ENCODE measurements at regions not wholly inside any gene's neighbourhood (a gene's known extent, or its start where the extent isn't known, plus 50 kb on each side); places are given as distances from the start of the nearest gene placed in this dataset.

- no peak for TF ChIP-seq YY1 (IDR thresholded peaks at IDR 0.05; ENCODE audit: low read depth)
- no peak for TF ChIP-seq ZBTB7A (IDR thresholded peaks at IDR 0.05; ENCODE audit: low read depth)
- no peak for TF ChIP-seq CEBPB (IDR thresholded peaks at IDR 0.05)
- TF ChIP-seq TCF12 (IDR thresholded peaks at IDR 0.05; ENCODE audit: low read depth), result no peak
Observed at GRCh38 chr3:48069339-48069738, 53.1 kb upstream of the MAP4 start.

GRCh38 chr3:48068886-48069285 is 52.7 kb upstream of the MAP4 start:
- TF ChIP-seq FOXM1 (IDR thresholded peaks at IDR 0.05; ENCODE audit: borderline replicate concordance, low read depth), result no peak
- TF ChIP-seq CREB1 (IDR thresholded peaks at IDR 0.05; ENCODE audit: low read depth), result no peak
- no peak for TF ChIP-seq EP300 (IDR thresholded peaks at IDR 0.05; ENCODE audit: borderline replicate concordance)
- no peak for TF ChIP-seq ZBTB7A (IDR thresholded peaks at IDR 0.05; ENCODE audit: low read depth)
- no peak for TF ChIP-seq NFIC (IDR thresholded peaks at IDR 0.05)

DNA sequence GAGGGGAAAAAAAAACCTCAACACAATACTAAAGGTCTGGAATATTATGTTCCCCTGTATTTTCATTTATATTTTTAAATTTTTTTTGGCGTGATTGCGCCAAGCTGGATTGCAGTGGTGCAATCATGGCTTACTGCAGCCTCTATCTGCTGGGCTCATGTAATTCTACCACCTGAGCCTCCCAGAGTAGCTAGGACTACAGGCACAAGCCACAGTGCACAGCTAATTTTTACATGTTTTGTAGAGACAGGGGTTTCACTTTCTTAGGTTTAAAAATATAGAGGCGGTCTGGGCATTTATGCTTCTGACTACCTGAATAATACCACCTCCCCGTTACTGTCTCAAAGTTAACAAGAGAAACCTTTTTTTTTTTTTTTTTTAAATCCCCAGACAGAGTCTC is 51.1 kb upstream of the MAP4 start:
- TF ChIP-seq CREB1 (IDR thresholded peaks at IDR 0.05; ENCODE audit: low read depth), result no peak
- TF ChIP-seq FOXM1 (IDR thresholded peaks at IDR 0.05; ENCODE audit: borderline replicate concordance, low read depth), result no peak
- no peak for TF ChIP-seq EP300 (IDR thresholded peaks at IDR 0.05; ENCODE audit: borderline replicate concordance)
- TF ChIP-seq CEBPB (IDR thresholded peaks at IDR 0.05), result no peak
- no peak for TF ChIP-seq TAF1 (IDR thresholded peaks at IDR 0.05; ENCODE audit: low read depth)
- TF ChIP-seq, protein P1, sequence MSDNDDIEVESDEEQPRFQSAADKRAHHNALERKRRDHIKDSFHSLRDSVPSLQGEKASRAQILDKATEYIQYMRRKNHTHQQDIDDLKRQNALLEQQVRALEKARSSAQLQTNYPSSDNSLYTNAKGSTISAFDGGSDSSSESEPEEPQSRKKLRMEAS (IDR thresholded peaks at IDR 0.05), result no peak
- no peak for TF ChIP-seq TEAD4 (IDR thresholded peaks at IDR 0.05)
- TF ChIP-seq EGR1 (IDR thresholded peaks at IDR 0.05), result no peak
- TF ChIP-seq ZBTB7A (IDR thresholded peaks at IDR 0.05; ENCODE audit: low read depth), result no peak
- TF ChIP-seq, protein P2, sequence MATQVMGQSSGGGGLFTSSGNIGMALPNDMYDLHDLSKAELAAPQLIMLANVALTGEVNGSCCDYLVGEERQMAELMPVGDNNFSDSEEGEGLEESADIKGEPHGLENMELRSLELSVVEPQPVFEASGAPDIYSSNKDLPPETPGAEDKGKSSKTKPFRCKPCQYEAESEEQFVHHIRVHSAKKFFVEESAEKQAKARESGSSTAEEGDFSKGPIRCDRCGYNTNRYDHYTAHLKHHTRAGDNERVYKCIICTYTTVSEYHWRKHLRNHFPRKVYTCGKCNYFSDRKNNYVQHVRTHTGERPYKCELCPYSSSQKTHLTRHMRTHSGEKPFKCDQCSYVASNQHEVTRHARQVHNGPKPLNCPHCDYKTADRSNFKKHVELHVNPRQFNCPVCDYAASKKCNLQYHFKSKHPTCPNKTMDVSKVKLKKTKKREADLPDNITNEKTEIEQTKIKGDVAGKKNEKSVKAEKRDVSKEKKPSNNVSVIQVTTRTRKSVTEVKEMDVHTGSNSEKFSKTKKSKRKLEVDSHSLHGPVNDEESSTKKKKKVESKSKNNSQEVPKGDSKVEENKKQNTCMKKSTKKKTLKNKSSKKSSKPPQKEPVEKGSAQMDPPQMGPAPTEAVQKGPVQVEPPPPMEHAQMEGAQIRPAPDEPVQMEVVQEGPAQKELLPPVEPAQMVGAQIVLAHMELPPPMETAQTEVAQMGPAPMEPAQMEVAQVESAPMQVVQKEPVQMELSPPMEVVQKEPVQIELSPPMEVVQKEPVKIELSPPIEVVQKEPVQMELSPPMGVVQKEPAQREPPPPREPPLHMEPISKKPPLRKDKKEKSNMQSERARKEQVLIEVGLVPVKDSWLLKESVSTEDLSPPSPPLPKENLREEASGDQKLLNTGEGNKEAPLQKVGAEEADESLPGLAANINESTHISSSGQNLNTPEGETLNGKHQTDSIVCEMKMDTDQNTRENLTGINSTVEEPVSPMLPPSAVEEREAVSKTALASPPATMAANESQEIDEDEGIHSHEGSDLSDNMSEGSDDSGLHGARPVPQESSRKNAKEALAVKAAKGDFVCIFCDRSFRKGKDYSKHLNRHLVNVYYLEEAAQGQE (IDR thresholded peaks at IDR 0.05; ENCODE audit: low read depth), result no peak
- no peak for TF ChIP-seq YY1 (IDR thresholded peaks at IDR 0.05; ENCODE audit: low read depth)
- no peak for TF ChIP-seq RAD21 (IDR thresholded peaks at IDR 0.05; ENCODE audit: low read depth)
- no peak for TF ChIP-seq TCF12 (IDR thresholded peaks at IDR 0.05; ENCODE audit: low read depth)
- no peak for TF ChIP-seq NFIC (IDR thresholded peaks at IDR 0.05)
- TF ChIP-seq, protein P3, sequence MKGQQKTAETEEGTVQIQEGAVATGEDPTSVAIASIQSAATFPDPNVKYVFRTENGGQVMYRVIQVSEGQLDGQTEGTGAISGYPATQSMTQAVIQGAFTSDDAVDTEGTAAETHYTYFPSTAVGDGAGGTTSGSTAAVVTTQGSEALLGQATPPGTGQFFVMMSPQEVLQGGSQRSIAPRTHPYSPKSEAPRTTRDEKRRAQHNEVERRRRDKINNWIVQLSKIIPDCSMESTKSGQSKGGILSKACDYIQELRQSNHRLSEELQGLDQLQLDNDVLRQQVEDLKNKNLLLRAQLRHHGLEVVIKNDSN (IDR thresholded peaks at IDR 0.05), result no peak
